B cell (primary cell): ENCODE measurements at regions not wholly inside any gene's neighbourhood (a gene's known extent, or its start where the extent isn't known, plus 50 kb on each side); places are given as distances from the start of the nearest gene placed in this dataset.

Experiments
- ATAC-seq: fragments of 200-7000 bp; cut with Tn5 transposase; one replicate; pipeline ENCODE4 v1.10.0; 2021; ENCODE audit warnings: low read depth, mild to moderate bottlenecking, moderate number of reproducible peaks, moderate library complexity
- CTCF ChIA-PET: fragments of 350-600 bp; sonication (Branson Sonifier 250); formaldehyde crosslinking; loops from one replicate; lab custom pipeline; 2021; ENCODE audit warnings: antibody characterized with exemption, inconsistent platforms; lab: Charles Lee
- POLR2A ChIA-PET: fragments of 350-600 bp; sonication (Branson Sonifier 250); formaldehyde crosslinking; loops from one replicate; lab custom pipeline; 2021; ENCODE audit warnings: antibody characterized with exemption; lab: Charles Lee
- DNase-seq: peaks from one replicate; pipeline ENCODE4 v3.0.0; 2013
- H2AFZ ChIP-seq: 2 replicates; pipeline ENCODE4 v1.6.1; 2012; ENCODE audit warnings: mild to moderate bottlenecking, low read depth, low read length; ENCODE audit not compliant: insufficient read depth, poor library complexity, severe bottlenecking
- H3K27ac ChIP-seq, 2 donors: 1 replicate in 1 of 2; 2 replicates in 1 of 2; pipeline ENCODE4 v1.5.1; 2012 to 2013; ENCODE audit warnings: low read length in 2 of 2, mild to moderate bottlenecking in 2 of 2, moderate library complexity in 1 of 2
- H3K27me3 ChIP-seq, 4 experiments: fragments of 200-600 bp in 1 of 4; sonication (generic) in 1 of 4; replicated peaks in 1 of 4; 1 replicate in 2 of 4; 2 replicates in 2 of 4; pipeline versions ENCODE4 v1.6.1 to v1.7.0; 2013 to 2016; ENCODE audit warnings: low read length in 3 of 4, mild to moderate bottlenecking in 2 of 4, mixed read lengths in 1 of 4, moderate library complexity in 1 of 4; ENCODE audit not compliant: insufficient read depth in 4 of 4, control insufficient read depth in 3 of 4; ENCODE audit errors: control extremely low read depth in 1 of 4
- H3K36me3 ChIP-seq, 2 experiments: replicated peaks in 1 of 2; 1 replicate in 1 of 2; 2 replicates in 1 of 2; pipeline versions ENCODE4 v1.6.1 to v1.7.1; 2013; ENCODE audit warnings: low read length in 1 of 2; ENCODE audit not compliant: insufficient read depth in 2 of 2, control insufficient read depth in 1 of 2; ENCODE audit errors: control extremely low read depth in 1 of 2, extremely low read depth in 1 of 2
- H3K4me1 ChIP-seq, 2 donors: fragments of 200-600 bp in 1 of 2; sonication (generic) in 1 of 2; 1 replicate in 1 of 2; 2 replicates in 1 of 2; pipeline versions ENCODE4 v1.5.1 to v1.6.1; 2013 to 2017; ENCODE audit warnings: low read length in 2 of 2; ENCODE audit not compliant: control insufficient read depth in 2 of 2, insufficient read depth in 2 of 2
- H3K4me2 ChIP-seq: replicated peaks from 2 replicates; pipeline ENCODE3; 2012; ENCODE audit warnings: mild to moderate bottlenecking, low read depth, low read length; ENCODE audit not compliant: poor library complexity, severe bottlenecking
- H3K4me3 ChIP-seq, 5 experiments: fragments of 200-600 bp in 1 of 5; sonication (generic) in 1 of 5; 1 replicate in 3 of 5; 2 replicates in 2 of 5; pipeline versions ENCODE4 v1.5.1 to v1.7.0; 2011 to 2016; ENCODE audit warnings: low read length in 4 of 5, mild to moderate bottlenecking in 4 of 5, low read depth in 2 of 5, control low read depth in 1 of 5, moderate library complexity in 1 of 5; ENCODE audit not compliant: insufficient read depth in 1 of 5; ENCODE audit errors: control extremely low read depth in 1 of 5, extremely low read depth in 1 of 5
- H3K79me2 ChIP-seq: fragments of 200-600 bp; sonication (generic); one replicate; pipeline ENCODE4 v1.6.0; 2016; ENCODE audit warnings: low read length; ENCODE audit not compliant: control insufficient read depth, insufficient read depth
- H3K9ac ChIP-seq: fragments of 200-600 bp; sonication (generic); 2 replicates; pipeline ENCODE4 v1.6.1; 2017; ENCODE audit warnings: mild to moderate bottlenecking, low read length, moderate library complexity
- H3K9me3 ChIP-seq, 3 donors: one replicate each; pipeline versions ENCODE4 v1.6.1 to v1.7.1; 2013; ENCODE audit warnings: low read length in 2 of 3; ENCODE audit not compliant: control insufficient read depth in 2 of 3, insufficient read depth in 1 of 3; ENCODE audit errors: control extremely low read depth in 1 of 3
- H4K20me1 ChIP-seq: 2 replicates; pipeline ENCODE4 v1.6.0; 2012; ENCODE audit warnings: mild to moderate bottlenecking, low read length; ENCODE audit not compliant: insufficient read depth, control insufficient read depth, poor library complexity, severe bottlenecking
- H3K27ac Mint-ChIP-seq: one replicate; pipeline ENCODE4 v1.8.0; 2021; ENCODE audit warnings: mixed read lengths
- H3K27me3 Mint-ChIP-seq: one replicate; pipeline ENCODE4 v1.8.0; 2021; ENCODE audit warnings: mixed read lengths
- H3K4me1 Mint-ChIP-seq: one replicate; pipeline ENCODE4 v1.8.0; 2021; ENCODE audit warnings: mixed read lengths
- H3K4me3 Mint-ChIP-seq: one replicate; pipeline ENCODE4 v1.8.0; 2021; ENCODE audit warnings: mixed read lengths
- H3K9me3 Mint-ChIP-seq: one replicate; pipeline ENCODE4 v1.8.0; 2022; ENCODE audit warnings: mixed read lengths; ENCODE audit not compliant: insufficient read depth
- CTCF ChIP-seq: fragments of 200-600 bp; IDR thresholded peaks from one replicate; pipeline ENCODE4 v1.8.0; 2022; ENCODE audit warnings: antibody characterized with exemption, mild to moderate bottlenecking
- EZH2 ChIP-seq: IDR thresholded peaks from 2 replicates; pipeline ENCODE4 v1.6.1; 2012; ENCODE audit warnings: borderline replicate concordance, low read depth, mild to moderate bottlenecking, moderate library complexity, low read length; ENCODE audit not compliant: insufficient read depth, poor library complexity, severe bottlenecking
- WGBS: methylation state at CpG from one replicate; pipeline ENCODE4 v1.1.5; 2013; ENCODE audit warnings: missing lambda C conversion rate; ENCODE audit not compliant: insufficient coverage; 5-methylcytosine and 5-hydroxymethylcytosine counted together
- intact Hi-C: fragments of 100-400 bp; cut with micrococcal nuclease; formaldehyde crosslinking; loops from one replicate; pipeline ENCODE4 v1.10.0; 2022

DNA sequence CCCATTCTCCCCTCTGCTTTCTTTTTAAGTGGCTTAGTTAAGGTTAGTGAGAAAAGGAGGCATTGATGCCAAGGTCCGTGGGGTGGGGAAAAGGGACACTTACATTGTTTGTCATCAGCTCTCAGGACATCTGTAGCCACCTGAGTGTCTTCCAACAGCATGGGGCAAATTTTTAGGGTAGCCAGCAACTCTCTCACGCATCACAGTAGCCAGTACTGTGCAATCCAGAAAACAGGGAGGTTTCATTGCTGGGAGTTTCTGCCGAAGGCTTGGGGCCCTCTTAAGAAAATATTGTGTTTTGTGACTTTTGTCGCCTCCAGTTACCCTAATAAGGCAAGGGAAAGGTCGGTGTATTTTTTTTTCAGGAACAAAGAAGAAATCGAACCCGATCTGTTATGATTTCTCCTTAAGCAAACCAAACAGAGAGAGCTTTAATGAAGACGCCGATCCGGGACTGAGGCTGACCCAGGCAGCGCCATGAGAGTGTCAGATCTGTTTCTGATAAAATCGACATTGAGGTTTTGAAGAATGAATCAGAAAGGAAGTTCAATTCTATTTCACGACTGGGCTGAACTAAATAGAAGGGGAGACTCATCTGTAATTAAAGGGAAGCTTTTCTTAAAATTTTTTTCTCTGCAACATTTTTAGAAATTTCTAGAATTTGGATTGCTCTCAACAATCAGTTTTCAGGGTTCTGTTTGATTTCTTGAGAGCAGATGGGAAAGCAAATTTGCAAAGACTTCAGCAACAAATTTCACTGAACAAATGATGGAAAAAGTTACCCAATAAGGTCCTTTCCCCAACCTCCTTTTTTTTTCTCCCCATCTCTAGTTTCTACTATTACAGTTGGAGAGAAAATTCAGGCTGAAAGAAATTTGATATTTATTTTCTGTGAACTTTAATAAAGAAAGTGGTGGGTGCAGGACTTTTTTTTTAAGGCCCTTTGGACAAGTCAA lies 144.7 kb upstream of the IRX3 start:
- Histone ChIP-seq H3K79me2 (no peaks in the 10 kb centered on the region), H3K36me3 (no peaks in the 10 kb centered on the region), H4K20me1 (no peaks in the 10 kb centered on the region), H3K4me3 (no peak overlapping the region), H3K9ac (no peak overlapping the region), H2AFZ (no peak overlapping the region), H3K4me2 (no peak overlapping the region), H3K27ac (no peak overlapping the region), H3K4me1 (no peaks in the 10 kb centered on the region), H3K27me3 (peaks cover 0 to 16% (median 1%) of the 10 kb centered on the region in 4 experiments), H3K9me3 (peaks cover 0 to 33% (median 0%) of the 10 kb centered on the region in 3 donors)
- no peak for TF ChIP-seq CTCF
- TF ChIP-seq EZH2: no peak
- 33% methylated on average over 3 of the region's 13 CpGs for WGBS
- Mint-ChIP-seq H3K4me1 (no peaks in the 10 kb centered on the region), H3K27ac (no peak overlapping the region), H3K4me3 (no peak overlapping the region), H3K27me3 (peaks cover 24% of the 10 kb centered on the region), H3K9me3 (peaks cover 5% of the 10 kb centered on the region)
- ChIA-PET POLR2A (no interaction called here), CTCF (no interaction called here)
- ATAC-seq: no peak
- intact Hi-C loops: no loop called here
- no peak for DNase-seq

- Histone ChIP-seq H3K4me2 (no peak overlapping the region), H3K27ac (no peak overlapping the region), H3K9me3 (peaks cover 0 to 32% (median 0%) of the 10 kb centered on the region in 3 donors), H3K4me3 (no peak overlapping the region), H2AFZ (no peak overlapping the region), H3K36me3 (no peaks in the 10 kb centered on the region), H3K79me2 (no peaks in the 10 kb centered on the region), H3K4me1 (no peaks in the 10 kb centered on the region), H4K20me1 (no peaks in the 10 kb centered on the region), H3K9ac (no peak overlapping the region), H3K27me3 (peaks cover 0 to 16% (median 1%) of the 10 kb centered on the region in 4 experiments)
- POLR2A ChIA-PET: no interaction called here
- CTCF ChIA-PET: no interaction called here
- intact Hi-C loops: no loop called here
- TF ChIP-seq EZH2: no peak
- no peak for TF ChIP-seq CTCF
- Mint-ChIP-seq H3K4me1 (no peaks in the 10 kb centered on the region), H3K4me3 (no peak overlapping the region), H3K9me3 (peaks cover 5% of the 10 kb centered on the region), H3K27ac (no peak overlapping the region), H3K27me3 (peaks cover 28% of the 10 kb centered on the region)
- DNase-seq: no peak
- ATAC-seq: no peak
- 12% methylated on average over 11 of the region's 15 CpGs for WGBS
Measured at GRCh38 chr16:54430491-54431030, 144.0 kb upstream of the IRX3 start.
